Activated T-helper 17 cell treated with anti-CD3 and anti-CD28 coated beads, Interleukin-2, amount 50 U/mL, for 72 hours (primary cell): ENCODE measurements at regions not wholly inside any gene's neighbourhood (a gene's known extent, or its start where the extent isn't known, plus 50 kb on each side); places are given as distances from the start of the nearest gene placed in this dataset.

Source experiments
- ATAC-seq: fragments of 150-1000 bp; cut with Tn5 transposase; replicated peaks from 2 replicates; pipeline ENCODE4 v1.10.0; 2021; ENCODE audit warnings: mild to moderate bottlenecking, moderate library complexity
- H3K27ac Mint-ChIP-seq: one replicate; pipeline ENCODE4 v1.8.0; 2022; ENCODE audit warnings: mixed read lengths
- H3K27me3 Mint-ChIP-seq: one replicate; pipeline ENCODE4 v1.8.0; 2022; ENCODE audit warnings: mixed read lengths
- H3K36me3 Mint-ChIP-seq: one replicate; pipeline ENCODE4 v1.8.0; 2022; ENCODE audit warnings: low read depth, mild to moderate bottlenecking, mixed read lengths
- H3K4me1 Mint-ChIP-seq: one replicate; pipeline ENCODE4 v1.8.0; 2022; ENCODE audit warnings: mixed read lengths
- H3K4me3 Mint-ChIP-seq: one replicate; pipeline ENCODE4 v1.8.0; 2022; ENCODE audit warnings: mild to moderate bottlenecking, mixed read lengths
- H3K9me3 Mint-ChIP-seq: one replicate; pipeline ENCODE4 v1.8.0; 2022; ENCODE audit warnings: mixed read lengths

- H3K27ac Mint-ChIP-seq, result no peak overlapping the region
- no peak overlapping the region for H3K4me3 Mint-ChIP-seq
- ATAC-seq, result no peak
- H3K36me3 Mint-ChIP-seq, result no peaks in the 10 kb centered on the region
- H3K9me3 Mint-ChIP-seq, result peaks cover 6% of the 10 kb centered on the region
- H3K4me1 Mint-ChIP-seq, result no peaks in the 10 kb centered on the region
- no peaks in the 10 kb centered on the region for H3K27me3 Mint-ChIP-seq
Measured at GRCh38 chr4:106609917-106610316, 241.3 kb upstream of the GIMD1 start.

- no peaks in the 10 kb centered on the region for H3K27me3 Mint-ChIP-seq
- H3K4me1 Mint-ChIP-seq, result no peaks in the 10 kb centered on the region
- H3K4me3 Mint-ChIP-seq, result no peak overlapping the region
- H3K9me3 Mint-ChIP-seq, result peaks cover 6% of the 10 kb centered on the region
- no peaks in the 10 kb centered on the region for H3K36me3 Mint-ChIP-seq
- no peak overlapping the region for H3K27ac Mint-ChIP-seq
- no peak for ATAC-seq
Measured at GRCh38 chr4:106607558-106607957, 239.0 kb upstream of the GIMD1 start.

GRCh38 chr4:106604319-106605051 is 235.9 kb upstream of the GIMD1 start:
- Mint-ChIP-seq H3K4me3 (no peak overlapping the region), H3K36me3 (no peaks in the 10 kb centered on the region), H3K4me1 (no peaks in the 10 kb centered on the region), H3K27me3 (no peaks in the 10 kb centered on the region), H3K27ac (no peak overlapping the region), H3K9me3 (no peaks in the 10 kb centered on the region)
- ATAC-seq, result no peak

GRCh38 chr4:106603471-106603870 is 234.9 kb upstream of the GIMD1 start:
- no peaks in the 10 kb centered on the region for H3K27me3 Mint-ChIP-seq
- no peaks in the 10 kb centered on the region for H3K4me1 Mint-ChIP-seq

GRCh38 chr4:106602711-106603110 is 234.1 kb upstream of the GIMD1 start:
- no peaks in the 10 kb centered on the region for H3K9me3 Mint-ChIP-seq
- no peak overlapping the region for H3K4me3 Mint-ChIP-seq
- no peaks in the 10 kb centered on the region for H3K4me1 Mint-ChIP-seq
- no peak overlapping the region for H3K27ac Mint-ChIP-seq
- no peaks in the 10 kb centered on the region for H3K36me3 Mint-ChIP-seq
- no peak for ATAC-seq
- no peaks in the 10 kb centered on the region for H3K27me3 Mint-ChIP-seq

More at GRCh38 chr4:106603471-106603870, 234.9 kb upstream of the GIMD1 start:
- Mint-ChIP-seq H3K36me3 (no peaks in the 10 kb centered on the region), H3K9me3 (no peaks in the 10 kb centered on the region), H3K4me3 (no peak overlapping the region), H3K27ac (no peak overlapping the region)
- ATAC-seq, result no peak

GRCh38 chr4:106601519-106601918 is 232.9 kb upstream of the GIMD1 start:
- Mint-ChIP-seq H3K4me3 (no peak overlapping the region), H3K4me1 (no peaks in the 10 kb centered on the region), H3K9me3 (no peaks in the 10 kb centered on the region), H3K27me3 (no peaks in the 10 kb centered on the region), H3K27ac (no peak overlapping the region), H3K36me3 (no peaks in the 10 kb centered on the region)
- no peak for ATAC-seq

GRCh38 chr4:106595906-106596305 is 227.3 kb upstream of the GIMD1 start:
- H3K27me3 Mint-ChIP-seq, result no peaks in the 10 kb centered on the region
- no peak overlapping the region for H3K27ac Mint-ChIP-seq
- H3K9me3 Mint-ChIP-seq, result no peaks in the 10 kb centered on the region
- no peaks in the 10 kb centered on the region for H3K36me3 Mint-ChIP-seq
- no peak for ATAC-seq
- no peaks in the 10 kb centered on the region for H3K4me1 Mint-ChIP-seq
- H3K4me3 Mint-ChIP-seq, result no peak overlapping the region

- no peak for ATAC-seq
- Mint-ChIP-seq H3K36me3 (no peaks in the 10 kb centered on the region), H3K27me3 (no peaks in the 10 kb centered on the region), H3K9me3 (no peaks in the 10 kb centered on the region), H3K4me1 (no peaks in the 10 kb centered on the region), H3K4me3 (no peak overlapping the region), H3K27ac (no peak overlapping the region)
Measured at GRCh38 chr4:106594291-106594952, 225.8 kb upstream of the GIMD1 start.

GRCh38 chr4:106588891-106589290 is 220.3 kb upstream of the GIMD1 start:
- Mint-ChIP-seq H3K9me3 (no peaks in the 10 kb centered on the region), H3K27ac (no peak overlapping the region), H3K27me3 (no peaks in the 10 kb centered on the region), H3K36me3 (no peaks in the 10 kb centered on the region), H3K4me1 (no peaks in the 10 kb centered on the region), H3K4me3 (no peak overlapping the region)
- no peak for ATAC-seq

GRCh38 chr4:106587558-106587957 is 219.0 kb upstream of the GIMD1 start:
- H3K27me3 Mint-ChIP-seq, result no peaks in the 10 kb centered on the region
- H3K27ac Mint-ChIP-seq, result no peak overlapping the region
- H3K36me3 Mint-ChIP-seq, result no peaks in the 10 kb centered on the region
- H3K9me3 Mint-ChIP-seq, result no peaks in the 10 kb centered on the region
- no peak overlapping the region for H3K4me3 Mint-ChIP-seq
- no peak for ATAC-seq
- no peaks in the 10 kb centered on the region for H3K4me1 Mint-ChIP-seq

GRCh38 chr4:106585915-106586349 is 217.4 kb upstream of the GIMD1 start:
- H3K4me1 Mint-ChIP-seq, result no peaks in the 10 kb centered on the region
- H3K36me3 Mint-ChIP-seq, result no peaks in the 10 kb centered on the region
- no peak overlapping the region for H3K27ac Mint-ChIP-seq
- ATAC-seq, result no peak
- H3K27me3 Mint-ChIP-seq, result no peaks in the 10 kb centered on the region
- H3K9me3 Mint-ChIP-seq, result no peaks in the 10 kb centered on the region
- H3K4me3 Mint-ChIP-seq, result no peak overlapping the region

- Mint-ChIP-seq H3K4me3 (no peak overlapping the region), H3K36me3 (no peaks in the 10 kb centered on the region), H3K9me3 (no peaks in the 10 kb centered on the region), H3K4me1 (no peaks in the 10 kb centered on the region), H3K27ac (no peak overlapping the region), H3K27me3 (no peaks in the 10 kb centered on the region)
- no peak for ATAC-seq
Measured at GRCh38 chr4:106584337-106584989, 215.9 kb upstream of the GIMD1 start.

GRCh38 chr4:106583567-106583966 is 215.0 kb upstream of the GIMD1 start:
- Mint-ChIP-seq H3K4me3 (no peak overlapping the region), H3K36me3 (no peaks in the 10 kb centered on the region), H3K9me3 (peaks cover under 1% of the 10 kb centered on the region), H3K27ac (no peak overlapping the region), H3K27me3 (no peaks in the 10 kb centered on the region), H3K4me1 (no peaks in the 10 kb centered on the region)
- ATAC-seq, result no peak

GRCh38 chr4:106583108-106583507 is 214.5 kb upstream of the GIMD1 start:
- Mint-ChIP-seq H3K9me3 (peaks cover 4% of the 10 kb centered on the region), H3K4me1 (no peaks in the 10 kb centered on the region), H3K36me3 (no peaks in the 10 kb centered on the region), H3K27ac (no peak overlapping the region), H3K4me3 (no peak overlapping the region), H3K27me3 (no peaks in the 10 kb centered on the region)
- ATAC-seq, result no peak

GRCh38 chr4:106582103-106582502 is 213.5 kb upstream of the GIMD1 start:
- Mint-ChIP-seq H3K36me3 (no peaks in the 10 kb centered on the region), H3K27me3 (no peaks in the 10 kb centered on the region), H3K27ac (no peak overlapping the region), H3K4me3 (no peak overlapping the region), H3K4me1 (no peaks in the 10 kb centered on the region), H3K9me3 (peaks cover 4% of the 10 kb centered on the region)
- no peak for ATAC-seq
